ENCODE measurements at regions not wholly inside any gene's neighbourhood (a gene's known extent, or its start where the extent isn't known, plus 50 kb on each side); places are given as distances from the start of the nearest gene placed in this dataset.

GRCh38 chr11:45424411-45425180 is 138.5 kb upstream of the SYT13 start:
- no peak overlapping the region for H3K27ac ChIP-seq
- TF ChIP-seq CTCF (conservative IDR thresholded peaks at IDR 0.05): no peak
- no peak for TF ChIP-seq ZFX (IDR thresholded peaks at IDR 0.05)

GRCh38 chr11:45423475-45424120 is 137.5 kb upstream of the SYT13 start:
- no peak for TF ChIP-seq CTCF (conservative IDR thresholded peaks at IDR 0.05)
- no peak for TF ChIP-seq ZFX (IDR thresholded peaks at IDR 0.05)

GRCh38 chr11:45423036-45423435 is 136.9 kb upstream of the SYT13 start:
- H3K27ac ChIP-seq: no peak overlapping the region
- TF ChIP-seq ZFX (IDR thresholded peaks at IDR 0.05) (no peak), CTCF (conservative IDR thresholded peaks at IDR 0.05) (no peak)

More at GRCh38 chr11:45423475-45424120, 137.5 kb upstream of the SYT13 start:
- no peak overlapping the region for H3K27ac ChIP-seq

GRCh38 chr11:45414088-45414487 is 127.9 kb upstream of the SYT13 start:
- H3K27ac ChIP-seq: no peak overlapping the region
- no peak for TF ChIP-seq ZFX (IDR thresholded peaks at IDR 0.05)
- TF ChIP-seq CTCF (conservative IDR thresholded peaks at IDR 0.05): no peak

GRCh38 chr11:45413156-45413858 is 127.2 kb upstream of the SYT13 start:
- H3K27ac ChIP-seq: no peak overlapping the region
- no peak for TF ChIP-seq ZFX (IDR thresholded peaks at IDR 0.05)
- TF ChIP-seq CTCF (conservative IDR thresholded peaks at IDR 0.05): no peak

- H3K27ac ChIP-seq: no peak overlapping the region
- TF ChIP-seq ZFX (IDR thresholded peaks at IDR 0.05) (no peak), CTCF (conservative IDR thresholded peaks at IDR 0.05) (no peak)
Observed at GRCh38 chr11:45412521-45412920, 126.4 kb upstream of the SYT13 start.

GRCh38 chr11:45412051-45412471 is 125.9 kb upstream of the SYT13 start:
- H3K27ac ChIP-seq: no peak overlapping the region
- TF ChIP-seq ZFX (IDR thresholded peaks at IDR 0.05): no peak
- TF ChIP-seq CTCF (conservative IDR thresholded peaks at IDR 0.05): no peak

Data from C4-2B (cell line).